HCT116 (cell line): ENCODE measurements at regions not wholly inside any gene's neighbourhood (a gene's known extent, or its start where the extent isn't known, plus 50 kb on each side); places are given as distances from the start of the nearest gene placed in this dataset.

Experiments
- ATAC-seq: fragments of 200-7000 bp; cut with Tn5 transposase; 2 replicates; pipeline ENCODE4 v1.9.1; 2020; ENCODE audit warnings: mild to moderate bottlenecking, moderate library complexity
- BruUV-seq: library from RNA; stranded (reverse); fragments of 400-500 nt; replicated peaks from 2 replicates; lab custom pipeline; 2021; lab: Mats Ljungman, UMichigan
- CTCF ChIA-PET: fragments of 300-600 bp; sonication (Branson Sonifier 250); formaldehyde crosslinking; loops from one replicate; lab custom pipeline; 2021; ENCODE audit warnings: antibody characterized with exemption; lab: Charles Lee
- POLR2A ChIA-PET: fragments of 300-600, 350-600 bp; sonication (Branson Sonifier 250); formaldehyde crosslinking; loops from one replicate; lab custom pipeline; 2021; ENCODE audit warnings: antibody characterized with exemption; lab: Charles Lee
- RAD21 ChIA-PET, 2 experiments: fragments of 300-600 bp; sonication (Branson Sonifier 250); formaldehyde crosslinking; loops; one replicate each; lab custom pipeline; 2023; ENCODE audit warnings: low total read pairs in 2 of 2; ENCODE audit not compliant: uncharacterized antibody in 2 of 2, unreplicated experiment in 2 of 2, low non-redundant PET in 1 of 2; lab: Charles Lee
- DNase-seq: peaks from one replicate; pipeline ENCODE4 v3.0.0-alpha.2; 2010; ENCODE audit warnings: low read depth, low spot score
- H2AFZ ChIP-seq: fragments of 200-600 bp; shearing (Covaris generic), sonication (generic); 2 replicates; pipeline ENCODE4 v1.6.1; 2017; ENCODE audit warnings: low read depth, mixed run types, mixed read lengths, antibody characterized with exemption, low read length; ENCODE audit not compliant: poor library complexity, severe bottlenecking
- H3K27ac ChIP-seq: 2 replicates; pipeline ENCODE4 v1.5.1; 2012; ENCODE audit warnings: low read depth, low read length
- H3K27me3 ChIP-seq: fragments of 200-600 bp; sonication (generic); 2 replicates; pipeline ENCODE4 v1.6.1; 2016; ENCODE audit warnings: mixed run types, low read length, mixed read lengths; ENCODE audit not compliant: insufficient read depth
- H3K36me3 ChIP-seq, 2 experiments: fragments of 200-500 bp in 1 of 2; fragments of 200-600 bp in 1 of 2; sonication (Bioruptor generic) in 1 of 2; sonication (generic) in 1 of 2; 2 replicates each; pipeline versions ENCODE4 v1.5.1 to v1.6.1; 2014 to 2016; ENCODE audit warnings: low read length in 2 of 2, inconsistent platforms in 1 of 2, mixed read lengths in 1 of 2, mixed run types in 1 of 2; ENCODE audit not compliant: insufficient read depth in 2 of 2, control insufficient read depth in 1 of 2
- H3K4me1 ChIP-seq, 2 experiments: fragments of 200-600 bp in 1 of 2; sonication (generic) in 1 of 2; 2 replicates each; pipeline versions ENCODE4 v1.5.1 to v1.6.1; 2012 to 2017; ENCODE audit warnings: low read length in 2 of 2, inconsistent platforms in 1 of 2, mild to moderate bottlenecking in 1 of 2, mixed read lengths in 1 of 2, mixed run types in 1 of 2, moderate library complexity in 1 of 2; ENCODE audit not compliant: insufficient read depth in 2 of 2, control insufficient read depth in 1 of 2
- H3K4me2 ChIP-seq: fragments of 200-600 bp; sonication (generic); 2 replicates; pipeline ENCODE4 v1.6.1; 2017; ENCODE audit warnings: mixed run types, low read length, mixed read lengths
- H3K4me3 ChIP-seq, 2 experiments: fragments of 200-600 bp in 1 of 2; sonication (generic) in 1 of 2; replicated peaks in 1 of 2; 2 replicates each; pipeline ENCODE4 v1.5.1; 2011 to 2016; ENCODE audit warnings: low read length in 2 of 2, control low read depth in 1 of 2, low read depth in 1 of 2, mild to moderate bottlenecking in 1 of 2, mixed read lengths in 1 of 2, mixed run types in 1 of 2
- H3K79me2 ChIP-seq: fragments of 200-600 bp; sonication (generic); 2 replicates; pipeline ENCODE4 v1.6.1; 2017; ENCODE audit warnings: mild to moderate bottlenecking, mixed run types, low read length, moderate library complexity, mixed read lengths; ENCODE audit not compliant: insufficient read depth
- H3K9ac ChIP-seq: fragments of 200-600 bp; sonication (generic); 2 replicates; pipeline ENCODE4 v1.6.1; 2016; ENCODE audit warnings: low read length, mixed read lengths
- H3K9me2 ChIP-seq: fragments of 200-600 bp; sonication (generic), shearing (Covaris generic); 2 replicates; pipeline ENCODE4 v1.6.1; 2017; ENCODE audit warnings: mixed run types, mild to moderate bottlenecking, moderate library complexity; ENCODE audit not compliant: insufficient read depth
- H3K9me3 ChIP-seq, 2 experiments: fragments of 200-500 bp in 1 of 2; fragments of 200-600 bp in 1 of 2; sonication (Bioruptor generic) in 1 of 2; sonication (generic) in 1 of 2; 2 replicates each; pipeline ENCODE4 v1.6.1; 2014 to 2017; ENCODE audit warnings: low read length in 2 of 2, mixed read lengths in 2 of 2, inconsistent platforms in 1 of 2, low read depth in 1 of 2, mild to moderate bottlenecking in 1 of 2, mixed run types in 1 of 2, moderate library complexity in 1 of 2; ENCODE audit not compliant: control insufficient read depth in 1 of 2, insufficient read depth in 1 of 2
- H4K20me1 ChIP-seq: fragments of 200-600 bp; sonication (generic), shearing (Covaris generic); 2 replicates; pipeline ENCODE4 v1.6.1; 2017; ENCODE audit warnings: mixed run types, mild to moderate bottlenecking, moderate library complexity; ENCODE audit not compliant: insufficient read depth
- CBX3 ChIP-seq: IDR thresholded peaks from 2 replicates; pipeline ENCODE4 v1.6.1; 2012; ENCODE audit warnings: low read depth
- CTCF ChIP-seq, 3 experiments: fragments of 200-600 bp in 1 of 3; sonication (generic) in 1 of 3; IDR thresholded peaks in 2 of 3; conservative IDR thresholded peaks in 1 of 3; 2 replicates each; pipeline ENCODE4 v1.5.1; 2012 to 2017; ENCODE audit warnings: low read depth in 2 of 3, low read length in 2 of 3, antibody characterized with exemption in 1 of 3, borderline replicate concordance in 1 of 3, control low read depth in 1 of 3, mild to moderate bottlenecking in 1 of 3, mixed read lengths in 1 of 3, mixed run types in 1 of 3, moderate library complexity in 1 of 3; ENCODE audit not compliant: insufficient read depth in 1 of 3
- EGR1 ChIP-seq: IDR thresholded peaks from 2 replicates; pipeline ENCODE4 v1.6.1; 2012; ENCODE audit warnings: low read depth
- EZH2 ChIP-seq: fragments of 200-600 bp; sonication (generic); IDR thresholded peaks from 2 replicates; pipeline ENCODE4 v1.6.1; 2017; ENCODE audit warnings: antibody characterized with exemption, mixed run types
- FOSL1 ChIP-seq: IDR thresholded peaks from 2 replicates; pipeline ENCODE4 v1.6.1; 2012; ENCODE audit warnings: low read depth
- JUND ChIP-seq: IDR thresholded peaks from 2 replicates; pipeline ENCODE4 v1.6.1; 2012
- MAX ChIP-seq: IDR thresholded peaks from 2 replicates; pipeline ENCODE4 v1.6.1; 2012
- POLR2A ChIP-seq: IDR thresholded peaks from 2 replicates; pipeline ENCODE4 v1.7.0; 2011; ENCODE audit warnings: borderline replicate concordance; ENCODE audit not compliant: insufficient read depth, insufficient read length; ENCODE audit errors: extremely low read depth
- POLR2AphosphoS5 ChIP-seq: IDR thresholded peaks from 2 replicates; pipeline ENCODE4 v1.6.1; 2011; ENCODE audit warnings: mild to moderate bottlenecking, low read depth, low read length, moderate library complexity
- RAD21 ChIP-seq: IDR thresholded peaks from 2 replicates; pipeline ENCODE4 v1.6.1; 2012; ENCODE audit warnings: low read depth, mild to moderate bottlenecking
- REST ChIP-seq: IDR thresholded peaks from 2 replicates; pipeline ENCODE4 v1.6.1; 2012; ENCODE audit warnings: low read depth
- SIN3A ChIP-seq: IDR thresholded peaks from 2 replicates; pipeline ENCODE4 v1.6.1; 2012; ENCODE audit warnings: low read depth
- SP1 ChIP-seq: IDR thresholded peaks from 2 replicates; pipeline ENCODE4 v1.6.1; 2012; ENCODE audit warnings: low read depth
- SRF ChIP-seq: IDR thresholded peaks from 2 replicates; pipeline ENCODE4 v1.6.1; 2012; ENCODE audit warnings: low read depth
- TCF7L2 ChIP-seq: IDR thresholded peaks from 2 replicates; pipeline ENCODE4 v1.7.0; 2011; ENCODE audit warnings: borderline replicate concordance, inconsistent platforms; ENCODE audit not compliant: insufficient read depth, insufficient read length; ENCODE audit errors: extremely low read depth
- YY1 ChIP-seq: IDR thresholded peaks from 2 replicates; pipeline ENCODE4 v1.6.1; 2011; ENCODE audit warnings: low read length, low read depth, moderate library complexity, mild to moderate bottlenecking; ENCODE audit not compliant: insufficient replicate concordance; ENCODE audit errors: extremely low read depth
- ZBTB33 ChIP-seq: IDR thresholded peaks from 2 replicates; pipeline ENCODE4 v1.6.1; 2011; ENCODE audit warnings: mild to moderate bottlenecking, low read length, moderate library complexity; ENCODE audit not compliant: insufficient replicate concordance; ENCODE audit errors: extremely low read depth
- ZFX ChIP-seq: fragments of 450-650 bp; IDR thresholded peaks from 2 replicates; pipeline ENCODE4 v1.6.1; 2017
- ZNF274 ChIP-seq: fragments of 200-500 bp; sonication (Bioruptor generic); IDR thresholded peaks from 2 replicates; pipeline ENCODE4 v1.6.1; 2014; ENCODE audit warnings: mild to moderate bottlenecking, low read depth, low read length, inconsistent platforms
- intact Hi-C: fragments of 100-400 bp; cut with micrococcal nuclease; formaldehyde crosslinking; loops from 2 replicates; pipeline ENCODE4 v1.10.0; 2022

GRCh38 chr2:56693501-56693900 lies 509.7 kb downstream of the CCDC85A start:
- Histone ChIP-seq H3K4me3 (no peak overlapping the region), H2AFZ (no peak overlapping the region), H3K9me3 (no peaks in the 10 kb centered on the region), H3K79me2 (no peaks in the 10 kb centered on the region), H3K4me1 (no peaks in the 10 kb centered on the region), H3K27me3 (no peaks in the 10 kb centered on the region), H4K20me1 (no peaks in the 10 kb centered on the region), H3K27ac (no peak overlapping the region), H3K36me3 (no peaks in the 10 kb centered on the region), H3K9me2 (no peaks in the 10 kb centered on the region), H3K9ac (no peak overlapping the region), H3K4me2 (no peak overlapping the region)
- no peak for TF ChIP-seq YY1
- no peak for TF ChIP-seq TCF7L2
- TF ChIP-seq CTCF (IDR thresholded peaks at IDR 0.05 in 2 of 3, conservative IDR thresholded peaks at IDR 0.05 in 1 of 3; ENCODE audit: borderline replicate concordance in 1 of 3, insufficient read depth in 1 of 3, low read depth in 2 of 3, low read length in 2 of 3) = no peak
- TF ChIP-seq POLR2A = no peak
- TF ChIP-seq EGR1 = no peak
- no peak for TF ChIP-seq JUND
- TF ChIP-seq ZNF274 = no peak
- TF ChIP-seq POLR2AphosphoS5 = no peak
- TF ChIP-seq SP1 = no peak
- TF ChIP-seq SRF = no peak
- TF ChIP-seq ZFX = no peak
- TF ChIP-seq EZH2 = no peak
- TF ChIP-seq SIN3A = no peak
- no peak for TF ChIP-seq RAD21
- TF ChIP-seq REST = no peak
- TF ChIP-seq MAX = no peak
- TF ChIP-seq CBX3 = no peak
- no peak for TF ChIP-seq FOSL1
- no peak for TF ChIP-seq ZBTB33
- no peak for DNase-seq
- intact Hi-C loops = no loop called here
- no peak for ATAC-seq
- ChIA-PET POLR2A (no interaction called here), CTCF (no interaction called here), RAD21 (no interaction called here)
- no TSS peak for BruUV-seq
